A673 (cell line): ENCODE measurements at regions not wholly inside any gene's neighbourhood (a gene's known extent, or its start where the extent isn't known, plus 50 kb on each side); places are given as distances from the start of the nearest gene placed in this dataset.

Experiments
- CTCF ChIP-seq: fragments of 300-800, 200-600 bp; sonication (generic); conservative IDR thresholded peaks from 2 replicates; pipeline ENCODE4 v1.5.1; 2017; ENCODE audit warnings: low read depth, mild to moderate bottlenecking, antibody characterized with exemption, low read length, moderate library complexity, mixed read lengths
- EZH2 ChIP-seq: fragments of 200-600 bp; sonication (generic); IDR thresholded peaks from 2 replicates; pipeline ENCODE4 v1.6.1; 2017; ENCODE audit warnings: borderline replicate concordance, low read depth, mild to moderate bottlenecking, mixed read lengths, antibody characterized with exemption, low read length; ENCODE audit not compliant: poor library complexity, severe bottlenecking

- TF ChIP-seq CTCF (no peak), EZH2 (no peak)
Observed at GRCh38 chr10:121205625-121206024, 354.5 kb downstream of the WDR11 start.
